ENCODE measurements at regions not wholly inside any gene's neighbourhood (a gene's known extent, or its start where the extent isn't known, plus 50 kb on each side); places are given as distances from the start of the nearest gene placed in this dataset.

- TF ChIP-seq ZNF253 (CRISPR knock-in tag; conservative IDR thresholded peaks at IDR 0.05) (no peak), ETV1 (tag; conservative IDR thresholded peaks at IDR 0.05; ENCODE audit: low read depth) (no peak), NR3C1 (CRISPR knock-in tag; IDR thresholded peaks at IDR 0.05) (no peak), KDM2B (CRISPR knock-in tag; IDR thresholded peaks at IDR 0.05) (no peak)
- H3K9me3 ChIP-seq (replicated peaks; ENCODE audit: control insufficient read depth, insufficient read depth, low read depth, low read length) = no peaks in the 10 kb centered on the region
- H3K27ac ChIP-seq (ENCODE audit: extremely low read depth, low read depth, low read length) = no peak overlapping the region
- H3K27me3 ChIP-seq (ENCODE audit: control insufficient read depth in 2 of 2, insufficient read depth in 2 of 2, low read length in 2 of 2) = no peaks in the 10 kb centered on the region
- H3K4me3 ChIP-seq = no peak overlapping the region
- CTCF ChIA-PET (ENCODE audit: low intra/inter-chr PET ratio) = no interaction called here
- in situ Hi-C loops (cut with MboI) = no loop called here
- POLR2A ChIA-PET = no interaction called here
- no peaks in the 10 kb centered on the region for H4K20me1 ChIP-seq (replicated peaks; ENCODE audit: control insufficient read depth, insufficient read depth, low read length)
- no peak for DNase-seq (ENCODE audit: extremely low read depth in 1 of 4, low spot score in 3 of 4)
- BruUV-seq (replicated peaks) = no TSS peak
- H3K4me1 ChIP-seq (replicated peaks in 1 of 2; ENCODE audit: control insufficient read depth in 2 of 2, insufficient read depth in 2 of 2, low read length in 2 of 2) = no peaks in the 10 kb centered on the region
- FAIRE-seq = no peak
- no peaks in the 10 kb centered on the region for H3K36me3 ChIP-seq (ENCODE audit: control insufficient read depth, insufficient read depth, low read length)
- ATAC-seq = no peak
- H2AFZ ChIP-seq (ENCODE audit: low read depth, low read length) = no peak overlapping the region
- WGBS (ENCODE audit: insufficient coverage, low coverage, missing lambda C conversion rate) = 0% methylated on average over 3 of the region's 3 CpGs
- no peaks in the 10 kb centered on the region for H3K9me1 ChIP-seq (ENCODE audit: control insufficient read depth, insufficient read depth, low read length)
- intact Hi-C loops (cut with micrococcal nuclease) = no loop called here
- H3K79me2 ChIP-seq (ENCODE audit: control insufficient read depth, insufficient read depth, low read length) = no peaks in the 10 kb centered on the region
- H3K4me2 ChIP-seq (ENCODE audit: insufficient read depth, low read length) = no peak overlapping the region
- no peak overlapping the region for H3K9ac ChIP-seq (ENCODE audit: insufficient read depth in 1 of 2, low read depth in 2 of 2, low read length in 2 of 2)
Measured at GRCh38 chr2:81996332-81996731, 1691.8 kb upstream of the LRRTM1 start.

- BruUV-seq (replicated peaks) = no TSS peak
- Histone ChIP-seq H3K9me3 (replicated peaks; ENCODE audit: control insufficient read depth, insufficient read depth, low read depth, low read length) (no peaks in the 10 kb centered on the region), H3K79me2 (ENCODE audit: control insufficient read depth, insufficient read depth, low read length) (no peaks in the 10 kb centered on the region), H3K9me1 (ENCODE audit: control insufficient read depth, insufficient read depth, low read length) (no peaks in the 10 kb centered on the region), H3K9ac (ENCODE audit: insufficient read depth in 1 of 2, low read depth in 2 of 2, low read length in 2 of 2) (no peak overlapping the region), H3K36me3 (ENCODE audit: control insufficient read depth, insufficient read depth, low read length) (no peaks in the 10 kb centered on the region), H3K4me1 (replicated peaks in 1 of 2; ENCODE audit: control insufficient read depth in 2 of 2, insufficient read depth in 2 of 2, low read length in 2 of 2) (no peaks in the 10 kb centered on the region), H3K27ac (ENCODE audit: extremely low read depth, low read depth, low read length) (no peak overlapping the region), H3K27me3 (ENCODE audit: control insufficient read depth in 2 of 2, insufficient read depth in 2 of 2, low read length in 2 of 2) (no peaks in the 10 kb centered on the region), H4K20me1 (replicated peaks; ENCODE audit: control insufficient read depth, insufficient read depth, low read length) (no peaks in the 10 kb centered on the region), H3K4me3 (no peak overlapping the region), H2AFZ (ENCODE audit: low read depth, low read length) (no peak overlapping the region), H3K4me2 (ENCODE audit: insufficient read depth, low read length) (no peak overlapping the region)
- ChIA-PET POLR2A (no interaction called here), CTCF (ENCODE audit: low intra/inter-chr PET ratio) (no interaction called here)
- intact Hi-C loops (cut with micrococcal nuclease) (no loop called here), in situ Hi-C loops (cut with MboI) (no loop called here)
- WGBS (ENCODE audit: insufficient coverage, low coverage, missing lambda C conversion rate) = 3% methylated on average over 2 of the region's 2 CpGs
- FAIRE-seq (no peak), ATAC-seq (no peak), DNase-seq (ENCODE audit: extremely low read depth in 1 of 4, low spot score in 3 of 4) (no peak)
- TF ChIP-seq FOXP1 (CRISPR knock-in tag; IDR thresholded peaks at IDR 0.05) = no peak
- no peak for TF ChIP-seq ZSCAN32 (CRISPR knock-in tag; IDR thresholded peaks at IDR 0.05)
- TF ChIP-seq AFF4 (CRISPR knock-in tag; IDR thresholded peaks at IDR 0.05) = no peak
Measured at GRCh38 chr2:81991282-81991681, 1686.7 kb upstream of the LRRTM1 start.
